Endothelial cell (in vitro differentiated cells): ENCODE measurements at regions not wholly inside any gene's neighbourhood (a gene's known extent, or its start where the extent isn't known, plus 50 kb on each side); places are given as distances from the start of the nearest gene placed in this dataset.

Source experiments
- DNase-seq: peaks from one replicate; pipeline ENCODE4 v3.0.0; 2021; ENCODE audit warnings: low spot score
- H3K27ac Mint-ChIP-seq: one replicate; pipeline ENCODE4 v1.8.0; 2021; ENCODE audit warnings: mixed read lengths, inconsistent platforms; ENCODE audit not compliant: unreplicated experiment
- H3K27me3 Mint-ChIP-seq: one replicate; pipeline ENCODE4 v1.8.0; 2021; ENCODE audit warnings: mild to moderate bottlenecking, moderate library complexity, mixed read lengths, inconsistent platforms; ENCODE audit not compliant: unreplicated experiment
- H3K36me3 Mint-ChIP-seq: one replicate; pipeline ENCODE4 v1.8.0; 2021; ENCODE audit warnings: mild to moderate bottlenecking, low read depth, mixed read lengths, inconsistent platforms; ENCODE audit not compliant: unreplicated experiment
- H3K4me1 Mint-ChIP-seq: one replicate; pipeline ENCODE4 v1.8.0; 2021; ENCODE audit warnings: mild to moderate bottlenecking, mixed read lengths, inconsistent platforms; ENCODE audit not compliant: unreplicated experiment
- H3K4me3 Mint-ChIP-seq: one replicate; pipeline ENCODE4 v1.8.0; 2021; ENCODE audit warnings: mild to moderate bottlenecking, mixed read lengths, inconsistent platforms; ENCODE audit not compliant: unreplicated experiment
- H3K9me3 Mint-ChIP-seq: one replicate; pipeline ENCODE4 v1.8.0; 2021; ENCODE audit warnings: mixed read lengths, inconsistent platforms; ENCODE audit not compliant: unreplicated experiment
- CTCF ChIP-seq: fragments of 200-600 bp; sonication (generic); IDR thresholded peaks from one replicate; pipeline ENCODE4 v1.5.0; 2021; ENCODE audit warnings: antibody characterized with exemption; ENCODE audit not compliant: unreplicated experiment

GRCh38 chr6:104484626-104485025, 375.1 kb downstream of the HACE1 start:
- H3K36me3 Mint-ChIP-seq: no peaks in the 10 kb centered on the region
- H3K27me3 Mint-ChIP-seq: no peaks in the 10 kb centered on the region
- DNase-seq: no peak
- H3K4me1 Mint-ChIP-seq: no peaks in the 10 kb centered on the region
- H3K27ac Mint-ChIP-seq: no peak overlapping the region
- TF ChIP-seq CTCF: no peak
- no peak overlapping the region for H3K4me3 Mint-ChIP-seq
- H3K9me3 Mint-ChIP-seq: no peaks in the 10 kb centered on the region

GRCh38 chr6:104484191-104484590, 375.5 kb downstream of the HACE1 start:
- no peaks in the 10 kb centered on the region for H3K4me1 Mint-ChIP-seq
- H3K27ac Mint-ChIP-seq: no peak overlapping the region
- H3K4me3 Mint-ChIP-seq: no peak overlapping the region
- DNase-seq: no peak
- no peaks in the 10 kb centered on the region for H3K9me3 Mint-ChIP-seq
- TF ChIP-seq CTCF: no peak
- H3K27me3 Mint-ChIP-seq: no peaks in the 10 kb centered on the region
- no peaks in the 10 kb centered on the region for H3K36me3 Mint-ChIP-seq

GRCh38 chr6:104483225-104483834, 376.4 kb downstream of the HACE1 start:
- Mint-ChIP-seq H3K27me3 (no peaks in the 10 kb centered on the region), H3K4me1 (no peaks in the 10 kb centered on the region), H3K36me3 (no peaks in the 10 kb centered on the region), H3K27ac (no peak overlapping the region), H3K9me3 (no peaks in the 10 kb centered on the region), H3K4me3 (no peak overlapping the region)
- DNase-seq: no peak
- no peak for TF ChIP-seq CTCF

- H3K4me3 Mint-ChIP-seq: no peak overlapping the region
- no peaks in the 10 kb centered on the region for H3K27me3 Mint-ChIP-seq
- no peaks in the 10 kb centered on the region for H3K4me1 Mint-ChIP-seq
- H3K36me3 Mint-ChIP-seq: no peaks in the 10 kb centered on the region
- no peak for DNase-seq
- H3K9me3 Mint-ChIP-seq: no peaks in the 10 kb centered on the region
- H3K27ac Mint-ChIP-seq: no peak overlapping the region
- TF ChIP-seq CTCF: no peak
These were observed 382.1 kb downstream of the HACE1 start for GRCh38 chr6:104477569-104477968.

GRCh38 chr6:104473021-104473429, 386.7 kb downstream of the HACE1 start:
- no peak overlapping the region for H3K27ac Mint-ChIP-seq
- H3K36me3 Mint-ChIP-seq: no peaks in the 10 kb centered on the region
- H3K27me3 Mint-ChIP-seq: no peaks in the 10 kb centered on the region
- TF ChIP-seq CTCF: no peak
- DNase-seq: no peak
- no peaks in the 10 kb centered on the region for H3K9me3 Mint-ChIP-seq
- H3K4me1 Mint-ChIP-seq: no peaks in the 10 kb centered on the region
- no peak overlapping the region for H3K4me3 Mint-ChIP-seq
